LNCAP (cell line): ENCODE measurements at regions not wholly inside any gene's neighbourhood (a gene's known extent, or its start where the extent isn't known, plus 50 kb on each side); places are given as distances from the start of the nearest gene placed in this dataset.

Experiments
- CTCF ChIP-seq: fragments of 450-650 bp; IDR thresholded peaks from 2 replicates; pipeline ENCODE4 v1.5.1; 2017; ENCODE audit warnings: mild to moderate bottlenecking

- TF ChIP-seq CTCF: no peak
These were observed 53.8 kb upstream of the ZNF618 start for GRCh38 chr9:113822315-113822714.

- TF ChIP-seq CTCF: no peak
These were observed 52.7 kb upstream of the ZNF618 start for GRCh38 chr9:113823421-113823820.
